Epithelial cell of proximal tubule (primary cell): ENCODE measurements at regions not wholly inside any gene's neighbourhood (a gene's known extent, or its start where the extent isn't known, plus 50 kb on each side); places are given as distances from the start of the nearest gene placed in this dataset.
"Not testable (repeated sequence)": the region's sequence is repeated elsewhere in the genome, so short reads cannot be mapped to it uniquely, and the experiment has no call there.

ENCODE experiments used
- DNase-seq: peaks from one replicate; pipeline ENCODE4 v3.0.0-alpha.2; 2011; ENCODE audit warnings: low read depth
- H3K4me3 ChIP-seq: 2 replicates; pipeline ENCODE4 v1.5.1; 2011; ENCODE audit warnings: low read depth, mild to moderate bottlenecking, low read length
- TF ChIP-seq, protein P1 (sequence below): conservative IDR thresholded peaks from 2 replicates; pipeline ENCODE4 v1.5.1; 2012; ENCODE audit warnings: low read depth, mild to moderate bottlenecking, low read length

DNA sequence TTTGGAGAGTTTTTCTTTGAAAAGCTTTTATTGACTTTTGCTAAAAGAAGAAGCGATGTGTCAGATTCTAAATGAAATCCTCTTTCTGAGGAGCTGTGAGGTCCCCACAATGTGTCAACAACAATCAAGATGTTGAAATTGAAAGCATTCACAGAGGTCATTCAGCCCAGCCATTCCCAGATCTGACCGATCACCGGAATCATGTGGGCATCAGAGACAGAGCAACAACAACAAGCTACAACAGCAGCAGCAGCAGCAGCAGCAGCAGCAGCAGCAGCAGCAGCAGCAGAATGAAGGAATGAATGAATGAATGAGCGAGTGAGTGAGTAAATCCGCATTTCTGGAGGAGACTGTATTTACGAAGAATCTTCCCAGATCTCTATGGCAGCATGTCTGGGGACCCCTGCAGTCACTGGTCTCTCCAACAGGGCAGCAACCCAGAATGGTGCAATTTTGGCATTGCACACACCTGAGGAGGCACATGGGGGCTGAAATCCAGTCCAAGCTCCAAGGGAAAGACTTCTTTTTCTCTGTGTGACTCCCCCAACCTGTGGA is 299.0 kb downstream of the MYCN start:
- no peak for DNase-seq
- TF ChIP-seq, protein P1, sequence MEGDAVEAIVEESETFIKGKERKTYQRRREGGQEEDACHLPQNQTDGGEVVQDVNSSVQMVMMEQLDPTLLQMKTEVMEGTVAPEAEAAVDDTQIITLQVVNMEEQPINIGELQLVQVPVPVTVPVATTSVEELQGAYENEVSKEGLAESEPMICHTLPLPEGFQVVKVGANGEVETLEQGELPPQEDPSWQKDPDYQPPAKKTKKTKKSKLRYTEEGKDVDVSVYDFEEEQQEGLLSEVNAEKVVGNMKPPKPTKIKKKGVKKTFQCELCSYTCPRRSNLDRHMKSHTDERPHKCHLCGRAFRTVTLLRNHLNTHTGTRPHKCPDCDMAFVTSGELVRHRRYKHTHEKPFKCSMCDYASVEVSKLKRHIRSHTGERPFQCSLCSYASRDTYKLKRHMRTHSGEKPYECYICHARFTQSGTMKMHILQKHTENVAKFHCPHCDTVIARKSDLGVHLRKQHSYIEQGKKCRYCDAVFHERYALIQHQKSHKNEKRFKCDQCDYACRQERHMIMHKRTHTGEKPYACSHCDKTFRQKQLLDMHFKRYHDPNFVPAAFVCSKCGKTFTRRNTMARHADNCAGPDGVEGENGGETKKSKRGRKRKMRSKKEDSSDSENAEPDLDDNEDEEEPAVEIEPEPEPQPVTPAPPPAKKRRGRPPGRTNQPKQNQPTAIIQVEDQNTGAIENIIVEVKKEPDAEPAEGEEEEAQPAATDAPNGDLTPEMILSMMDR: no peak
- no peak overlapping the region for H3K4me3 ChIP-seq

DNA sequence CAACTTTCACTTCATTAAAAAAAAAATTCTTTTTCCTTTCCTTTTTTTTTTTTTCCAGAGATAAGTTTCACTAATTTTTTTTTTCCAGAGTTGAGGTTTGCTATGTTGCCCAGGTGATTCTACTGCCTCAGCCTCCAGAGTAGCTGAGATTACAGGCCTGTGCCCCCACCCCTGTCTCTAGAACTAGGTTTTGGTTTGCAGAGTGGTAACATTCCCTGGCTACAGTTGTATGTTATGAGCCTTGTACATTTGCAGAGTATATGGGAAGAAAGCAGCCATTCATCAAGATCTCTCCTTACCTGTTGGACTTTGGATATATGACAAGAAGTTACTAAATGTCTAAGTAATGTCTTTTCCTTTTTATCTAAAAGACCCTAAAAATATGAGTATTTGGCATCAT is 298.4 kb downstream of the MYCN start:
- TF ChIP-seq, protein P1: no peak
- DNase-seq: no peak
- no peak overlapping the region for H3K4me3 ChIP-seq

DNA sequence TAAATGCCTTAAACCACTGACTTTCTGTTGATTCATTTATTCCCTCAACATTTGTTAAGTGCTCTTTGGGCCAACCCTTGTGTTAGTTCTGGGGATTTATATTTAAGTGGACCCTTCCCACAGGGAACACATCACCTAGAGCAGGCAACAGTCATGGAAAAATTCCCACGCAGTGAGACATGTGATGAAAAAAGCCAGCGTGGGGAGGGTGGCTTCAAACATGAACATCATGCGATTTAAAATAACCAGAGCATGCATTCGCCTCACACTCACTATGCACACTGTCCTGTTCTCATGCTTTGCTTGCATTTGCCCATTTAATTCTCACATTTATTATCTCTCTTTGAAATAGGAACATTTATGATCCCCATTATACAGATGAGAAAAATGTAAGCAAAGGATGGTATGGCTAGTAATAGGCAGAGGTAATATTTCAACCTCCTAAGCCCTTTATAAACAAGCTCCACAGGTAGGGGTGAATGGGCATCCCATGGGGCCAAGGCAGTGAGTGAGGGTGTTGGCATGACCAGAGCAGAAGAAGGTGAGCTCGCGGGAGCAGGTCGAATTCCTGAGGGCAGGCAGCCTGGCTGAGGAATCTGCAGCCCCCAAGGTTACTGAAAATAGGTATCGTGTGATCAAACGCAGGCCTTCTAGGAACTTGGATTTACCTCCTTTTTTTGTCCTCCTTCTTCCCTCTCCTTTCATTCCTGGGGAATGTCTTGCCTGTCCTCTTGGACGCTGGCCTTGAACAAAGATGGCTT is 297.8 kb downstream of the MYCN start:
- no peak overlapping the region for H3K4me3 ChIP-seq
- DNase-seq: no peak
- TF ChIP-seq, protein P1: no peak

DNA sequence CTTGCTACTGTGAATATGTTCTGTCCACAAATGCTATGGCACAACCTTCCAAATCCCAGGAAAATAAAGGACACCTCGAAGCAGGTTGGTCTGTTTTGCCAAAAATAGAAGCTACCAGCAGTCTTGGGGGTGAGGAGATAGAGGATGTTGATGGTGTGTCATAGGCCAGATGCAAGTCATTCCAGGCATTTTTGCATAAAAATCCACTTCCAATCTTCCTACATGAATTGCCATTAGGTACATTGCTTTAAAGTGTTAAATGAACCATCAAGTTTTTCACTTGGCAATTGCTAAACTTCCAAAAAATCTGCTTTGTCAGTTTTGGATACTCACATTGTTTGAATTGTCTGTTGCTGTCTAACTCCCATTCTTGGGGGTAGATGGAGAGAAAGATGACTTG is 295.4 kb downstream of the MYCN start:
- DNase-seq: no peak
- no peak overlapping the region for H3K4me3 ChIP-seq
- TF ChIP-seq, protein P1: no peak

DNA sequence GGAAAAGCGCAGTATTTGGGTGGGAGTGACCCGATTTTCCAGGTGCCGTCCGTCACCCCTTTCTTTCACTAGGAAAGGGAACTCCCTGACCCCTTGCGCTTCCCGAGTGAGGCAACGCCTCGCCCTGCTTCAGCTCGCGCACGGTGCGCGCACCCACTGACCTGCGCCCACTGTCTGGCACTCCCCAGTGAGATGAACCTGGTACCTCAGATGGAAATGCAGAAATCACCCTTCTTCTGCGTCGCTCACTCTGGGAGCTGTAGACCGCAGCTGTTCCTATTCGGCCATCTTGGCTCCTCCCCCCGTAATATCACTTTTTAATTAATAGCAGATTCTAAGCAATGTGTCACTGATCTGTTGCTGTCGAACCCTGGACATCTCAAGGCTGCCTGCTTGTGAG is 294.9 kb downstream of the MYCN start:
- not testable (repeated sequence) for H3K4me3 ChIP-seq

DNA sequence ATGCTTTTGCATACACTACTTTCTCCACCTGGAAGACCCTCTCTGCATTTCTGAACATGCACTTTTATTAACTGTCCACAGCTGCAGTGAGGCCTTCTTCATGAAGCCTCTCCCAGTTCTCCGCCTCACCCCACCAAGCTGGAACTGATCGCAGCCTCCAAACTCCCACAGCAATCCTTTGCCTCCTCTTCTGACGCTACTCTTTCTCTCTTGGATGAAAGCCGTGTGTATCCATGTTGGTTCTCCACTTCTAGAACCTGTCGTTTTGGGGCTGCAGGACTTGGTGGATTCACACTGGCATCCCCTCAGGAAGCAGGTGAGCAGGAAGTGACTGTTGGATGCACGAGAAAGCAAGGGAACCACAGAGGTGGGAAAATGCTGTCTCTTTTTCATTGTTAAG is 288.6 kb downstream of the MYCN start:
- no peak for DNase-seq
- TF ChIP-seq, protein P1: no peak
- H3K4me3 ChIP-seq: no peak overlapping the region

More for the DNA sequence above, 294.9 kb downstream of the MYCN start:
- not testable (repeated sequence) for DNase-seq

DNA sequence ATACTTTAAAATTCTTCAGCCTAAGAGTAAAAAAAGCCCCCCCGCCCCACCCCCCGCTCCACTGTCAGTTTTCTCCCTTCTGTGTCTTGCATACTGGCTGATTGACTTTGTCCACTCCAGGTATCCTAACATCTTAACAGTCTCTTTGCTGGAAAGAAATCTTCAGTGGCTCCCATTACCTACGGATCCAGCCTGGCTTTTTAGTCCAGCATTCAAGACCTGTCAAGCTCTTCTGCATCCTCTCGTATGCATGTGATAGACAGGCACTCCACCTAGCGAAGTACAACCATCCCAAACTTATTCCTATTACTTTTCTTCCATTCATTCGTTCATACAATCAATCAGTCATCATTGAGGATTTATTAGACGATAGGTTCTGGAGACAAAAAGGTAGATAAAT is 288.1 kb downstream of the MYCN start:
- DNase-seq: no peak
- TF ChIP-seq, protein P1: no peak
- no peak overlapping the region for H3K4me3 ChIP-seq
